ENCODE measurements at regions not wholly inside any gene's neighbourhood (a gene's known extent, or its start where the extent isn't known, plus 50 kb on each side); places are given as distances from the start of the nearest gene placed in this dataset.

DNA sequence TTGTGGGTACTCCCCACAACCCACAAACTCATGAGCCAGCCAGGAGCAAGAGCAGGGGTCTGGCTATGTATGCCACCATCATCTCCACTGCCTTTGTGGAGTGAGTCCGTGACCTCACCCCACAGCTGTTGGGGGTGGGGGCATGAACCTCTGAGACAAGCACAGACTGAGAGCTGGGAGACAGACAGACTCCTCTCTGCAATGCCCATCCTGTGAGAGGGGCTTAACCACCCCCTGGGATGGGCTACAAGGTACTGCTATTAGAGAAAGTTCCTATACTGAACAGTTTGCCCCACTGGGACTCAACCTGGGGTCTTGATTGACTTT is 84.5 kb downstream of the PITPNM2 start:
- no peaks in the 10 kb centered on the region for H3K27me3 ChIP-seq (ENCODE audit: low read depth, low read length)
- H3K36me3 ChIP-seq (ENCODE audit: control insufficient read depth in 1 of 2, insufficient read depth in 2 of 2, low read length in 2 of 2) = no peaks in the 10 kb centered on the region
- peaks cover 33 to 66% of the 10 kb centered on the region in 2 donors for H3K4me1 ChIP-seq (ENCODE audit: control insufficient read depth in 1 of 2, insufficient read depth in 2 of 2, low read length in 2 of 2)
- no peaks in the 10 kb centered on the region for H3K9me3 ChIP-seq (ENCODE audit: control insufficient read depth in 1 of 2, low read length in 2 of 2)
- H3K4me3 ChIP-seq (ENCODE audit: low read depth in 1 of 2, low read length in 2 of 2) = no peak overlapping the region
- no peak overlapping the region for H3K27ac ChIP-seq (ENCODE audit: low read length)

DNA sequence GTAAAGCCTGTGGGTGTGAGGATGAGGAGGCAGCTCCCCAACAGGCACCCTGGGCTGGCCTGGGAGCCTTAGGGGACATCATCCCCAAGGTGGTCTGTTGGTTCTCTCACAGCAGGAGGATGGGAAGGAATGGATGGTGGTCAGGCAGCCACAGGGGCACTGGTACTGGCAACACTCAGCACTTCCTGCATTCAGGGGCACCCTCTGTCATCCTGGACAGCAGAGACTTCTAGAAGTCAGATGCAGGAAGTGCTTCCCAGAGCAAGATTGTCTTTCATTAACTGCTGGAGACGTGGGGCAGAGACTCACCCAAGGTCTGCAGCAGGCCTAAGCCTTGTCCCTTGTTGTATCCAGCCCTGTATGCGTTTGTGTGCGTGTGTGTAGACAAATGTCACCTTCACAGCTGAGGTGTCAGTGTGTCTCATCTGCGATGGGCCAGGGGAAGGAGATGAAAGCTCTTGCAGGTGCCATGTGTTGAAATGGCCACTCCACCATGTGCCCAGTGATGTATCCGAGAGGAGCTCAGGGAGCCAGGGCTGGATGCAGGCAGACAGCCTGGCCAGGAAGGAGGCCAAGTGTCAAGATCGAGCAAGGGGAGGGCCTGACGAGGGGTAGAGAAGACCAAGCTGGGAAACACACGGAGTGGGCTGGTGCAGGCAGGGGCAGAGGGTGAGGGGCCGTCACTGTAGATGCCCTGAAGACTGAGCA is 85.1 kb downstream of the PITPNM2 start:
- no peaks in the 10 kb centered on the region for H3K9me3 ChIP-seq (ENCODE audit: control insufficient read depth in 1 of 2, low read length in 2 of 2)
- no peak overlapping the region for H3K4me3 ChIP-seq (ENCODE audit: low read depth in 1 of 2, low read length in 2 of 2)
- H3K4me1 ChIP-seq (ENCODE audit: control insufficient read depth in 1 of 2, insufficient read depth in 2 of 2, low read length in 2 of 2) = peaks cover 33 to 61% of the 10 kb centered on the region in 2 donors
- H3K36me3 ChIP-seq (ENCODE audit: control insufficient read depth in 1 of 2, insufficient read depth in 2 of 2, low read length in 2 of 2) = no peaks in the 10 kb centered on the region
- H3K27ac ChIP-seq (ENCODE audit: low read length) = no peak overlapping the region
- no peaks in the 10 kb centered on the region for H3K27me3 ChIP-seq (ENCODE audit: low read depth, low read length)

GRCh38 chr12:123064885-123065619 is 84.6 kb downstream of the ARL6IP4 start:
- Histone ChIP-seq H3K27me3 (ENCODE audit: low read depth, low read length) (no peaks in the 10 kb centered on the region), H3K4me3 (ENCODE audit: low read depth in 1 of 2, low read length in 2 of 2) (peak overlapping the region in 1 of 2 donors; percentile 6), H3K4me1 (ENCODE audit: control insufficient read depth in 1 of 2, insufficient read depth in 2 of 2, low read length in 2 of 2) (peaks cover 37 to 58% of the 10 kb centered on the region in 2 donors), H3K9me3 (ENCODE audit: control insufficient read depth in 1 of 2, low read length in 2 of 2) (no peaks in the 10 kb centered on the region), H3K27ac (ENCODE audit: low read length) (no peak overlapping the region), H3K36me3 (ENCODE audit: control insufficient read depth in 1 of 2, insufficient read depth in 2 of 2, low read length in 2 of 2) (no peaks in the 10 kb centered on the region)

DNA sequence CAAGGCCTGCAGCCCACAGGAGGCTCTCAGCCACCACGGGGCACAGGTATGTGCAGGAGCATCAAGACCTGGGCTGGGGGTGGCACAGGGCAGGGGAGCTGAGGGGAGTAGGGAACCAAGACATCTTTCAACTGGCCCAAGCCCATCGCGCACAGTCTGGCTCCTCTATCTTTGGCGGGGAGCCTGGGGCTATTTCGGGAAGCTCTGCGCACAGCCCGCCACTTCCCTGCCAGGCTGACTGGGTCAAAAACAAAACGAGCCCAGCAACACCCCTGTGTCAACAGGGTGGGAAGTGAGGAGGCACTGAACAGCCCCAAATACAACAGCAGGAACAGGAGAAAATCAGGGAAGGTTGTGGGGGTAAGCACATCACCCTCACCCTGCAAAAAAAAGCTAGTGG is 83.9 kb downstream of the ARL6IP4 start:
- H3K4me1 ChIP-seq (ENCODE audit: control insufficient read depth in 1 of 2, insufficient read depth in 2 of 2, low read length in 2 of 2) = peaks cover 42 to 59% of the 10 kb centered on the region in 2 donors
- peak overlapping the region in 1 of 2 donors; percentile 6 for H3K4me3 ChIP-seq (ENCODE audit: low read depth in 1 of 2, low read length in 2 of 2)

GRCh38 chr12:123063535-123063934 is 83.1 kb downstream of the ARL6IP4 start:
- Histone ChIP-seq H3K4me3 (ENCODE audit: low read depth in 1 of 2, low read length in 2 of 2) (peak overlapping the region in 1 of 2 donors; percentile 19), H3K27ac (ENCODE audit: low read length) (no peak overlapping the region), H3K4me1 (ENCODE audit: control insufficient read depth in 1 of 2, insufficient read depth in 2 of 2, low read length in 2 of 2) (peaks cover 42 to 67% of the 10 kb centered on the region in 2 donors), H3K9me3 (ENCODE audit: control insufficient read depth in 1 of 2, low read length in 2 of 2) (no peaks in the 10 kb centered on the region), H3K36me3 (ENCODE audit: control insufficient read depth in 1 of 2, insufficient read depth in 2 of 2, low read length in 2 of 2) (no peaks in the 10 kb centered on the region), H3K27me3 (ENCODE audit: low read depth, low read length) (no peaks in the 10 kb centered on the region)

More for the DNA sequence above, 83.9 kb downstream of the ARL6IP4 start:
- no peaks in the 10 kb centered on the region for H3K36me3 ChIP-seq (ENCODE audit: control insufficient read depth in 1 of 2, insufficient read depth in 2 of 2, low read length in 2 of 2)
- no peak overlapping the region for H3K27ac ChIP-seq (ENCODE audit: low read length)
- no peaks in the 10 kb centered on the region for H3K27me3 ChIP-seq (ENCODE audit: low read depth, low read length)
- no peaks in the 10 kb centered on the region for H3K9me3 ChIP-seq (ENCODE audit: control insufficient read depth in 1 of 2, low read length in 2 of 2)

- Histone ChIP-seq H3K27ac (ENCODE audit: low read length) (no peak overlapping the region), H3K4me1 (ENCODE audit: control insufficient read depth in 1 of 2, insufficient read depth in 2 of 2, low read length in 2 of 2) (peaks cover 42 to 67% of the 10 kb centered on the region in 2 donors), H3K9me3 (ENCODE audit: control insufficient read depth in 1 of 2, low read length in 2 of 2) (no peaks in the 10 kb centered on the region), H3K27me3 (ENCODE audit: low read depth, low read length) (no peaks in the 10 kb centered on the region), H3K36me3 (ENCODE audit: control insufficient read depth in 1 of 2, insufficient read depth in 2 of 2, low read length in 2 of 2) (no peaks in the 10 kb centered on the region), H3K4me3 (ENCODE audit: low read depth in 1 of 2, low read length in 2 of 2) (peak overlapping the region in 1 of 2 donors; percentile 19)
Observed at GRCh38 chr12:123062681-123063486, 82.4 kb downstream of the ARL6IP4 start.

- no peaks in the 10 kb centered on the region for H3K36me3 ChIP-seq (ENCODE audit: control insufficient read depth in 1 of 2, insufficient read depth in 2 of 2, low read length in 2 of 2)
- H3K4me1 ChIP-seq (ENCODE audit: control insufficient read depth in 1 of 2, insufficient read depth in 2 of 2, low read length in 2 of 2) = peaks cover 42 to 67% of the 10 kb centered on the region in 2 donors
- H3K4me3 ChIP-seq (ENCODE audit: low read depth in 1 of 2, low read length in 2 of 2) = no peak overlapping the region
- no peaks in the 10 kb centered on the region for H3K9me3 ChIP-seq (ENCODE audit: control insufficient read depth in 1 of 2, low read length in 2 of 2)
- H3K27ac ChIP-seq (ENCODE audit: low read length) = no peak overlapping the region
- H3K27me3 ChIP-seq (ENCODE audit: low read depth, low read length) = no peaks in the 10 kb centered on the region
Observed at GRCh38 chr12:123061441-123062205, 81.1 kb downstream of the ARL6IP4 start.

DNA sequence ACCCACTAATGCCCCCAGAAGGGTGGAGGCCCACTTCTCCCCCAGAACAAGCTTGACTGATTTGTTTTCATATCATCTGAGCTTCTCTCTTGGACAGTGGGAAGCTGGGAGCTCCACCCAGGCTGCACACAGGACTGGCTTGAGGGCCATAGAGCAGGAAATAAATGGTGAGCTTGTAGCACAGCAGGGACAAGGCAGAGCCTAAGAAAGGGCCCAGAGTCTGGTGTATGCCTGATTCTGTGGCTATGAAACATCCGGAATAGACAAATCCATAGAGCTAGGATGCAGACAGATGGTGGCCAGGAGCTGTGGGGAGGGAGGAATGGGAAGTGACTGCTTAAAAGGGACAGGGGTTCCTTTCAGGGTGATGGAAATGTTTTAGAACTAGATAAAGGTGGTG is 79.0 kb downstream of the ARL6IP4 start:
- peak overlapping the region; percentile 52 for H3K27ac ChIP-seq (ENCODE audit: low read length)
- H3K27me3 ChIP-seq (ENCODE audit: low read depth, low read length) = no peaks in the 10 kb centered on the region
- H3K36me3 ChIP-seq (ENCODE audit: control insufficient read depth in 1 of 2, insufficient read depth in 2 of 2, low read length in 2 of 2) = no peaks in the 10 kb centered on the region
- H3K4me3 ChIP-seq (ENCODE audit: low read depth in 1 of 2, low read length in 2 of 2) = no peak overlapping the region
- peaks cover 30 to 57% of the 10 kb centered on the region in 2 donors for H3K4me1 ChIP-seq (ENCODE audit: control insufficient read depth in 1 of 2, insufficient read depth in 2 of 2, low read length in 2 of 2)
- no peaks in the 10 kb centered on the region for H3K9me3 ChIP-seq (ENCODE audit: control insufficient read depth in 1 of 2, low read length in 2 of 2)

DNA sequence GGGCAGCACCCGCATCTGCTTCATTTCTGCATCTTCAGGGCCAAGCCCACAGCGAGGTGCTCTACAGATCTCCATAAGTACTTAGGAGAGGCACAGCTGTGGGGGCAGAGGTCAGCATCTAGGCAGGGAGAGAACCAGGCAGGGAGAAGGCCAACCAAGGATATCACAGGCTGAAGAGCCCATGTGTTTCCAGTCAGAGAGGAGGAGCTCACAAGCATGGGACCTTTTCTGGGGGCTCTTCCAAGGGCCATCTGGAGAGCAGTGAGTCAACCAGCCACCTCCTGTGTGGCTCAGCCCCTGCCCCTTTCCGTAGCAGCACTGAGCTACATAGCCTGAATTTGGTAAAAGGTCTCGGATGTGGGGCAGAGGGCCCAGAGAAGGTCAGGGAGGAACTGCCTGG is 78.5 kb downstream of the ARL6IP4 start:
- Histone ChIP-seq H3K27me3 (ENCODE audit: low read depth, low read length) (no peaks in the 10 kb centered on the region), H3K27ac (ENCODE audit: low read length) (peak overlapping the region; percentile 52), H3K9me3 (ENCODE audit: control insufficient read depth in 1 of 2, low read length in 2 of 2) (no peaks in the 10 kb centered on the region), H3K36me3 (ENCODE audit: control insufficient read depth in 1 of 2, insufficient read depth in 2 of 2, low read length in 2 of 2) (no peaks in the 10 kb centered on the region), H3K4me1 (ENCODE audit: control insufficient read depth in 1 of 2, insufficient read depth in 2 of 2, low read length in 2 of 2) (peaks cover 27 to 52% of the 10 kb centered on the region in 2 donors), H3K4me3 (ENCODE audit: low read depth in 1 of 2, low read length in 2 of 2) (no peak overlapping the region)

DNA sequence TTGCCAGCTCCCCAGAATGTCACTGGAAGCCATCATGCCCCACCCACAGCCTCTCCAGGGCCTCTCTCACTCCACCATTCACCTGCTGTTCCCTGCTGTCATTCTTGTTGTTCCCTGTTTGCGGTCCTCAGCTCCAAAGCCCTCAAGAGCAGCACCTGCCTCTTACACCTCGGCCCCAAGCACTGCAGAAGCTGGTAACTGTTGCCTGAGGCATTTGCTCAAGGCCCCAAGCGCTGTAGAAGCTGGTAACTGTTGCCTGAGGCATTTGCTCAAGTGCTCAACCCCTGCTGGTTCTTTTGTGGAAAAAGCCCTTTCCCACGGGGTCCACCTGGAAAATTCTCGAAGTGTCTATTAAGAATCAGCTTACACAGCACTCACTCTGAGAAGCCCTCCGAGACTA is 78.0 kb downstream of the ARL6IP4 start:
- Histone ChIP-seq H3K27me3 (ENCODE audit: low read depth, low read length) (no peaks in the 10 kb centered on the region), H3K4me1 (ENCODE audit: control insufficient read depth in 1 of 2, insufficient read depth in 2 of 2, low read length in 2 of 2) (peaks cover 22 to 47% of the 10 kb centered on the region in 2 donors), H3K4me3 (ENCODE audit: low read depth in 1 of 2, low read length in 2 of 2) (no peak overlapping the region), H3K9me3 (ENCODE audit: control insufficient read depth in 1 of 2, low read length in 2 of 2) (no peaks in the 10 kb centered on the region), H3K36me3 (ENCODE audit: control insufficient read depth in 1 of 2, insufficient read depth in 2 of 2, low read length in 2 of 2) (no peaks in the 10 kb centered on the region), H3K27ac (ENCODE audit: low read length) (no peak overlapping the region)
